HG02678 (cell line): ENCODE measurements at regions not wholly inside any gene's neighbourhood (a gene's known extent, or its start where the extent isn't known, plus 50 kb on each side); places are given as distances from the start of the nearest gene placed in this dataset.
"Not testable (repeated sequence)": the region's sequence is repeated elsewhere in the genome, so short reads cannot be mapped to it uniquely, and the experiment has no call there.

Experiments
- ATAC-seq: cut with Tn5 transposase; IDR thresholded peaks from one replicate; pipeline ENCODE4 v1.9.1; 2021; ENCODE audit warnings: mild to moderate bottlenecking, moderate library complexity; ENCODE audit not compliant: unreplicated experiment

DNA sequence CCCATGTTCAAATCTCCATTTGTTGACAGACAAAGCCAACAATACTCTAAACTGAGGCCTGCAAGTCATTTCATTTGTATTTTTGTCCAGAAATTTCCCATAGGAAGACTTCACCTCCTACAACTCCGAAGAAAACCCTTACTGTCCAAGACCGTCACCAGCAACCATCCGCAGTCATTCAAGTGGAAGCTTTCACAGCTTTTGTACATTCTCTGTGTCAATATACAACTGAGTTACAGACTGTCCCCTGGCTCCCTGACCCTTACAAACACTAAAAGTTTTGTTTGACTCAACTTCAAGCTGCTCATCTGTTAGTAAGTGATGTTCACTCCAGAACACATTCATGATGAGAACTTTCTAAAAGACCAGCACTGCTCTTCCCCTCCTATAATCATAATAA, 210.1 kb downstream of the DEPDC1B start:
- ATAC-seq, result no peak

DNA sequence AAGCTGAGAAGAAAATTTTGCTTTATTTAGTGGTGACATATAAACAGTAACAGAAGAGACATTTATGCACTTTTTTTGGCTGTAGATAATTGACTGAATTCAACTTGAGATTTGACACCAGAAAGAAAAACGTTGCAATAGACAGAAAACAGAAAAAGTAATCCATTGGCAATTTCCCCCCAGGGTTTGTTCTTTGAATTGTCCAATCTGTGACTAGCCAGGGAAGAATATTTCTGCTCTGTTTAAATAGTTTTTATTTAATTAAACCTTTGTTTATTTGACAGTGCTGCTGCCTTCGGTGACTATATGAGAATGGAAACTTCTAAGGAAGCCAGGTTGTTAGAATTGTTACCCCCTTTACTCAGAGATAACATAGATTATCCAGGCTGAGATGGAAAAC, 210.6 kb downstream of the DEPDC1B start:
- ATAC-seq, result no peak

DNA sequence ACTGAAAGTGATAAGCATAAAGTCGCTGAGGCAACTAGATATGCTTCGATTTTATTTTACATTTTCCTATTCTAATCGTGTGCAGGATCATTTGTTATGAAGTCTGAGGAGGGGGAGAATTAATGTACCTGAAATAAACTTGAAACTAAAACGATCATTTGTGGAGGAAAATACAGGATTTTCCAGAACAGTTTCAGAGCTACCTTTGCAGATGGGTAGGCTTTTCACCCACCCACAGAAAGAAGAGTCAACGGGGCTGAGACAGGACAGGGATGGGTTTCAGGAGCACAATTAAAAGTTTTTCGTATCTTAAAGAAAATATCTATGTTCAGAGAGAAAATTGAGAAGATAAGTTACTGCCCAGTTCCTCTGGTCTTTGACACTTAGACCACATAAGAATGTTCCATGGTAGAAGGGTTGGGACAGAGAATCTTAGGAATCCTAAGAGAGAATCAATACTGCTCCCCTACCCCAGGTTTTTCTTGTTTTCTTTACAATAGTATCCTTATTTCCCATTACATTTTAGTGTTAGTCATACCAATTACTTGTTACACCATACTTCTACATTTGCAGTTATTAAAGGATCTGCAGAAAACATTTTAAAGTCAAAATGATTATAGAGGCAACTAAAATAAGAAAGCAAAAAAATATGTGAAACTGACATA, 211.4 kb downstream of the DEPDC1B start:
- no peak for ATAC-seq

- ATAC-seq, result no peak
These were observed 212.0 kb downstream of the DEPDC1B start for GRCh38 chr5:60487885-60488442.

DNA sequence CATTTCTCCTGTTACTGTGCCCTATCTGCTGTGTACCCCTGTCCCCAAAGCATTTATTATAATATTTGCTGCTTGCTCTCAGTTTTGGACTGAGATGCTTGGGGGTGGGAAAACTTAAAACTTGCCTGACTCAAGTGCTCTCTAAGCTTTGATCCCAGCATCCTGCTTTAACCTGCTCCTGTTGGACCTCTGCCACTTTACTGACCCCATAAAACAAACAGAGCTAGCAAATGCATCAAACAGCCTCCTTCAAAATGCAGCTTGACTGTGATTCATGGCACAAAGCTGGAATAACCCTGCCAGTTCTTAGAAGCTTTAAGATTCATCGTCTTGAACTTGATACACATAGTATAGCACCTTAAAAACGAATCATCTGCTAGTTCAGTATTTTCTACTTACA, 212.5 kb downstream of the DEPDC1B start:
- ATAC-seq, result no peak

DNA sequence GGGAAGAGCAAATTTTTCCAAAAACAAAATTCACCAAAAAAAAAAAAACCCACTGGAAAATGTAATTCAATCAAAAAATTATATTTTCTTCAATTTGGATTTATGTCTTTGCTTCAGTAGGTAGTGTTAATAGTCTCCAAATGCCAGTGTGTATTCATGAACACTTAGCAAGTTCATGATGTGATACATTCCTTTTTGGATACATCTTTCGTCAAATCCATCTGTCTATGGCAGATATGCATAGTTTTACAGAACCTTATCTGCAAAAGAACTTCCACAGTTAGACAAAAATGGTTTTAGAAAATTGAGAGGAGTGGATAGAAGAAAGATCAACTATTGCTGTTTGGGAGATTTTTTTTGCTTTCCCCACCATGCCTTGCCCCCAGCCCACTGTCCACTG, 214.6 kb downstream of the DEPDC1B start:
- no peak for ATAC-seq

DNA sequence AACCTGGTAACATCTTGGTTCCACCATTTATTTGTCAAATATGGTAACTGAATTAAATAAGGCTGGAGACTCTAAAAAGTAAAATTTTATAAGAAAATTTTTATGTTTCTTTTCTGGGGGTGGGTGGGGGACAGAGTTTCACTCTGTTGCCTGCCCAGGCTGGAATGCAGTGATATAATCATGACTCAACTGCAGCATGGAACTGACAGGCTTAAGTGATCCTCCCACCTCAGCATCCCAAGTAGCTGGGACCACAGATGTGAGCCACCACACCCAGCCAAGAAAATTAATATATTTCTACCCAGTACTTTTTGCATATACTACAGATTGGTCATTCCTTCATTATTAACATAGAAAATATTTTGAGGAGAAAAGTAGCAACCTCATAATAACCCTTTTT, 216.9 kb downstream of the DEPDC1B start:
- ATAC-seq, result no peak

DNA sequence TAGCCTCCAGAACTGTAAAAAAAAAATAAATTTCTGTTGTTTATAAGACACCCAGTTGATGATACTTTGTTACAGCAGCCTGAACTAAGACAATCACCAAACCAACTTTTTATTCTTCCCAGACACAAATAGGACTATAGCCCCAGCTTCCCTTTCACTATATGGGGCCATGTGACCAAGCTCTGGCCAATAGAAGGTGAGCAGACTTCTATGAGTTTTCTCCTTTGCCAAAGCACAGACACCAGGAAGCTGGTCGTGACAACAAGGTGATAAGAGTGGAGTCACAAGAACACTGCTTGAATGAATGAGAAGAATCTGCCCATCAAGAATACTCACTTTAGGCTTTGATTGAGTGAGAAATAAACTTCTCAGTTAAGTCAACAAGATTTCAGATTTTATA, 217.7 kb downstream of the DEPDC1B start:
- ATAC-seq, result no peak

- ATAC-seq, result no peak
These were observed 220.4 kb downstream of the DEPDC1B start for GRCh38 chr5:60479542-60479941.

DNA sequence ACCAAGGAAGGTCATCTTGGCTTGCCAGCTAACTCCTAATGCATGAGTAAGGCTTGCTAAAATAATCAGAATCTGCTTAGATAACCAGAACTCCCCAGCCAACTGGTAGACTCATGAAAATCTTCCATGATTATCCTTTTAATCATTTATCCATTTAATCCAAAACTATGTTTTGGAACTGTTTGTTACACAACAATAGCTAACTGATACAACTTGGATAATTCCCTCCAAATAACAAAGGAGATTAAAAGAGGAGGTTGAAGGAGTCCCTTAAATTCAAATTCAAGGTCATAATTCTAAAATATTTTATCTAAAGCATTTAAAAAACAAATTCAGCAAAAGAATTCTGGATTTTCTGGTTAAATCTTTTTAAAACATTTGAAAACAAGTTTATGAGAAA, 222.1 kb downstream of the DEPDC1B start:
- no peak for ATAC-seq

- no peak for ATAC-seq
These were observed 226.3 kb downstream of the DEPDC1B start for GRCh38 chr5:60473654-60474053.

DNA sequence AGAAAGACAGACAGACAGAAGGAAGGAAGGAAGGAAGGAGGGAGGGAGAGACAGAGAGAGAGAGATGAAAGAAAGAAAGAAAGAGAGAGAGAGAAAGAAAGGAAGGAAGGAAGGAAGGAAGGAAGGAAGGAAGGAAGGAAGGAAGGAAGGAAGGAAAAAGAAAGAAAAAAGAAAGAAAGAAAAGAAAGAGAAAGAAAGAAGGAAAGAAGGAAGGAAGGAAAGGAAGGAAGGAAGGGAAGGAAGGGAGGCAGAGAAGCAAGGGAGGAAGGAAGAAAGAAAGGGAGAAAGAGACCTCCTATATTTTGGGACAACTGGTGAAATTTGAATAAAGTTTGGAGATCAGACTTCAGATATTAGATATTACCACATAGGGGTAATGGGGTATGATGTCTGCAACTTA, 226.9 kb downstream of the DEPDC1B start:
- ATAC-seq, result not testable (repeated sequence)

DNA sequence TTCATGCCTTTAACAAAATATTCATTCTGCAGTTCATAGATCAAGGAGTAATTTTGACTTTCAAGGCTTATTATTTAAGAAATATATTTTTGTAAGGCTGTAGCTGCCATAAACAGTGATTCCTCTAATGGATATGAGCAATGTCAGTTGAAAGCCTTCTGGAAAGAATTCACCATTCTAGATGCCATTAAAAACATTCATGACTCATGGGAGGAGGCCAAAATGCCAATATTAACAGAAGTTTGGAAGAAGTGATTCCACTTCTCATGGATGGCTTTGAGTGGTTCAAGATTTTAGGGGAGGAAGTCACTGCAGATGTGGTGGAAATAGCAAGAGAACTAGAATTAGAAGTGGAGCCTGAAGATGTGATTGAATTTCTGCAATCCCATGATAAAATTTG, 229.1 kb downstream of the DEPDC1B start:
- no peak for ATAC-seq

GRCh38 chr5:60469286-60469685, 230.7 kb downstream of the DEPDC1B start:
- ATAC-seq, result no peak

GRCh38 chr5:60463179-60463868, 236.6 kb downstream of the DEPDC1B start:
- ATAC-seq, result no peak

DNA sequence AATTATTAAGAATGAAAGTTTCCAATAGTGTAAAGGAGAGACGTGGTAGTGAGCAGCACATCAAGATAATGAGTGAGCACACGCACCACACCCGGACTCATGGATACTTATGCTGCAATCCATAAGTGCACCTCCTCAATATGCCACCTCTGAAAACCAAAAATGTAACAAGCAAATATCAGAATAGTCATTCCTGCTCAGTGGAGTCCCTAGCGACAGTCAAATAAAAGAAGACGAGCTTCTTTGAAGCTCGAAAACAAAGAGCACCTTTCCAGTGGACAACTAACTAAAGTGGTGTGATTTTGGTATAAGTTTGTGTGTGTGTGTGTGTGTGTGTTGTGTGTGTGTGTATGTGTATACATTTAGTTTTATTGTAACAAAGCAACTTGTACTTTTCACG, 241.3 kb downstream of the DEPDC1B start:
- ATAC-seq, result no peak

GRCh38 chr5:60457233-60457632, 242.7 kb downstream of the DEPDC1B start:
- ATAC-seq, result no peak

- ATAC-seq, result no peak
These were observed 244.4 kb downstream of the DEPDC1B start for GRCh38 chr5:60455589-60455988.

GRCh38 chr5:60454277-60454676, 245.7 kb downstream of the DEPDC1B start:
- ATAC-seq, result not testable (repeated sequence)

- no peak for ATAC-seq
These were observed 246.6 kb downstream of the DEPDC1B start for GRCh38 chr5:60453186-60453976.

DNA sequence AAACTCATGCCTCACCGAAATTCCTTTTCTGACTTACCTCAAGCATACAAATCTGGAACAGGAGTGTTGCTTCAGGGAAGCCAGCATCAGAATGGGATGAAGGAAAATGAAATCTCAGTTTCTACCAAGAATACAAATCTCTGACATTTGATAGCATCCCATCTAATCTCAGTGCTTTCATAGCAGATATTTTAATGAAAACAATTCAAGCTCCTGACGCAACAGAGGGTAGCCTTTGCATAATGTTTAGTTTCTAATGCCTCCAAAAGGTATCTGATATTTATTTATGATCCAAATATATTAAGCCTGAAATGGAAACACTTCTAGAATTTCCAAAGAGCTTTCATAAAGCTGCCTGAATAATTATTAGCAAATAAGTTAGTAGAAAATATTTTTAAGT, 251.4 kb downstream of the DEPDC1B start:
- ATAC-seq, result no peak

DNA sequence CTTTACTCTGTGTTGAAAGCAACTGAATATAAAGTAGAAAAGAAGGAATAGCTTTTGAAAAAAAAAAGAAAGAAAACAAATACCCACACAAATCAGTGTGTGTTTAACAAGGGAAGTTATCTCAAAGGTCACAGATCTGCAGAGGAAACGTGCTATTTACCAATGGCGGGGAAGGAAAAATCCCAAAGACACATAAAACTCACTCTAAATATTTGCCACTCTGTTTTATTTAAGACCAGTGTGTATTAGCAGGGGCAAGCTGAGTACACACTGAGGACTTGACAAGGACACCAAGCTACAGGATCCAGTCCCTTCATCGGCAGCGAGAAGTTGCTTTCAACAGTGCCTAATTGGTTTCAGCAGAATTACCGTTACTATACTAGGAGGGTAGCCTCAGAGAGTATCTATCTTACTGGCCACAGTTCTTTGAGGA, 252.5 kb downstream of the DEPDC1B start:
- ATAC-seq, result no peak
